NAMALWA (cell line): ENCODE measurements at regions not wholly inside any gene's neighbourhood (a gene's known extent, or its start where the extent isn't known, plus 50 kb on each side); places are given as distances from the start of the nearest gene placed in this dataset.

Experiments used
- DNase-seq: peaks from one replicate; pipeline ENCODE4 v3.0.0-alpha.2; 2015; ENCODE audit warnings: low spot score

- no peak for DNase-seq
Measured at GRCh38 chr11:29781268-29781667, 235.6 kb downstream of the KCNA4 start.

- no peak for DNase-seq
Measured at GRCh38 chr11:29780756-29781155, 236.1 kb downstream of the KCNA4 start.

- no peak for DNase-seq
Measured at GRCh38 chr11:29773656-29774264, 243.1 kb downstream of the KCNA4 start.

GRCh38 chr11:29756871-29757270 lies 260.0 kb downstream of the KCNA4 start:
- no peak for DNase-seq

- DNase-seq = no peak
Measured at GRCh38 chr11:29755474-29755873, 261.4 kb downstream of the KCNA4 start.

- no peak for DNase-seq
Measured at GRCh38 chr11:29751618-29752017, 265.2 kb downstream of the KCNA4 start.

GRCh38 chr11:29750392-29750791 lies 266.4 kb downstream of the KCNA4 start:
- no peak for DNase-seq

- no peak for DNase-seq
Measured at GRCh38 chr11:29734287-29734686, 282.5 kb downstream of the KCNA4 start.

- DNase-seq = no peak
Measured at GRCh38 chr11:29713831-29714320, 303.0 kb downstream of the KCNA4 start.

- no peak for DNase-seq
Measured at GRCh38 chr11:29712616-29713015, 304.2 kb downstream of the KCNA4 start.

GRCh38 chr11:29707924-29708323 lies 308.9 kb downstream of the KCNA4 start:
- no peak for DNase-seq

GRCh38 chr11:29685361-29685760 lies 331.5 kb downstream of the KCNA4 start:
- no peak for DNase-seq

GRCh38 chr11:29682856-29683255 lies 334.0 kb downstream of the KCNA4 start:
- DNase-seq = no peak

GRCh38 chr11:29679996-29680395 lies 336.8 kb downstream of the KCNA4 start:
- no peak for DNase-seq

GRCh38 chr11:29676993-29677392 lies 339.8 kb downstream of the KCNA4 start:
- no peak for DNase-seq

- DNase-seq = no peak
Measured at GRCh38 chr11:29669310-29669709, 347.5 kb downstream of the KCNA4 start.

GRCh38 chr11:29657709-29658108 lies 359.1 kb downstream of the KCNA4 start:
- no peak for DNase-seq

- DNase-seq = no peak
Measured at GRCh38 chr11:29656597-29656996, 360.2 kb downstream of the KCNA4 start.

GRCh38 chr11:29645373-29645772 lies 371.5 kb downstream of the KCNA4 start:
- no peak for DNase-seq

GRCh38 chr11:29641201-29641600 lies 375.6 kb downstream of the KCNA4 start:
- no peak for DNase-seq

- DNase-seq = no peak
Measured at GRCh38 chr11:29634744-29635143, 382.1 kb downstream of the KCNA4 start.

- no peak for DNase-seq
Measured at GRCh38 chr11:29634244-29634643, 382.6 kb downstream of the KCNA4 start.

- DNase-seq = no peak
Measured at GRCh38 chr11:29629286-29629685, 387.5 kb downstream of the KCNA4 start.

- no peak for DNase-seq
Measured at GRCh38 chr11:29628609-29629008, 388.2 kb downstream of the KCNA4 start.
